B cell (primary cell): ENCODE measurements at regions not wholly inside any gene's neighbourhood (a gene's known extent, or its start where the extent isn't known, plus 50 kb on each side); places are given as distances from the start of the nearest gene placed in this dataset.

ENCODE experiments used
- ATAC-seq: fragments of 200-7000 bp; cut with Tn5 transposase; one replicate; pipeline ENCODE4 v1.10.0; 2021; ENCODE audit warnings: low read depth, mild to moderate bottlenecking, moderate number of reproducible peaks, moderate library complexity
- CTCF ChIA-PET: fragments of 350-600 bp; sonication (Branson Sonifier 250); formaldehyde crosslinking; loops from one replicate; lab custom pipeline; 2021; ENCODE audit warnings: antibody characterized with exemption, inconsistent platforms; lab: Charles Lee
- POLR2A ChIA-PET: fragments of 350-600 bp; sonication (Branson Sonifier 250); formaldehyde crosslinking; loops from one replicate; lab custom pipeline; 2021; ENCODE audit warnings: antibody characterized with exemption; lab: Charles Lee
- DNase-seq: peaks from one replicate; pipeline ENCODE4 v3.0.0; 2013
- H2AFZ ChIP-seq: 2 replicates; pipeline ENCODE4 v1.6.1; 2012; ENCODE audit warnings: mild to moderate bottlenecking, low read depth, low read length; ENCODE audit not compliant: insufficient read depth, poor library complexity, severe bottlenecking
- H3K27ac ChIP-seq, 2 donors: 1 replicate in 1 of 2; 2 replicates in 1 of 2; pipeline ENCODE4 v1.5.1; 2012 to 2013; ENCODE audit warnings: low read length in 2 of 2, mild to moderate bottlenecking in 2 of 2, moderate library complexity in 1 of 2
- H3K27me3 ChIP-seq, 4 experiments: fragments of 200-600 bp in 1 of 4; sonication (generic) in 1 of 4; replicated peaks in 1 of 4; 1 replicate in 2 of 4; 2 replicates in 2 of 4; pipeline versions ENCODE4 v1.6.1 to v1.7.0; 2013 to 2016; ENCODE audit warnings: low read length in 3 of 4, mild to moderate bottlenecking in 2 of 4, mixed read lengths in 1 of 4, moderate library complexity in 1 of 4; ENCODE audit not compliant: insufficient read depth in 4 of 4, control insufficient read depth in 3 of 4; ENCODE audit errors: control extremely low read depth in 1 of 4
- H3K36me3 ChIP-seq, 2 experiments: replicated peaks in 1 of 2; 1 replicate in 1 of 2; 2 replicates in 1 of 2; pipeline versions ENCODE4 v1.6.1 to v1.7.1; 2013; ENCODE audit warnings: low read length in 1 of 2; ENCODE audit not compliant: insufficient read depth in 2 of 2, control insufficient read depth in 1 of 2; ENCODE audit errors: control extremely low read depth in 1 of 2, extremely low read depth in 1 of 2
- H3K4me1 ChIP-seq, 2 donors: fragments of 200-600 bp in 1 of 2; sonication (generic) in 1 of 2; 1 replicate in 1 of 2; 2 replicates in 1 of 2; pipeline versions ENCODE4 v1.5.1 to v1.6.1; 2013 to 2017; ENCODE audit warnings: low read length in 2 of 2; ENCODE audit not compliant: control insufficient read depth in 2 of 2, insufficient read depth in 2 of 2
- H3K4me2 ChIP-seq: replicated peaks from 2 replicates; pipeline ENCODE3; 2012; ENCODE audit warnings: mild to moderate bottlenecking, low read depth, low read length; ENCODE audit not compliant: poor library complexity, severe bottlenecking
- H3K4me3 ChIP-seq, 5 experiments: fragments of 200-600 bp in 1 of 5; sonication (generic) in 1 of 5; 1 replicate in 3 of 5; 2 replicates in 2 of 5; pipeline versions ENCODE4 v1.5.1 to v1.7.0; 2011 to 2016; ENCODE audit warnings: low read length in 4 of 5, mild to moderate bottlenecking in 4 of 5, low read depth in 2 of 5, control low read depth in 1 of 5, moderate library complexity in 1 of 5; ENCODE audit not compliant: insufficient read depth in 1 of 5; ENCODE audit errors: control extremely low read depth in 1 of 5, extremely low read depth in 1 of 5
- H3K79me2 ChIP-seq: fragments of 200-600 bp; sonication (generic); one replicate; pipeline ENCODE4 v1.6.0; 2016; ENCODE audit warnings: low read length; ENCODE audit not compliant: control insufficient read depth, insufficient read depth
- H3K9ac ChIP-seq: fragments of 200-600 bp; sonication (generic); 2 replicates; pipeline ENCODE4 v1.6.1; 2017; ENCODE audit warnings: mild to moderate bottlenecking, low read length, moderate library complexity
- H3K9me3 ChIP-seq, 3 donors: one replicate each; pipeline versions ENCODE4 v1.6.1 to v1.7.1; 2013; ENCODE audit warnings: low read length in 2 of 3; ENCODE audit not compliant: control insufficient read depth in 2 of 3, insufficient read depth in 1 of 3; ENCODE audit errors: control extremely low read depth in 1 of 3
- H4K20me1 ChIP-seq: 2 replicates; pipeline ENCODE4 v1.6.0; 2012; ENCODE audit warnings: mild to moderate bottlenecking, low read length; ENCODE audit not compliant: insufficient read depth, control insufficient read depth, poor library complexity, severe bottlenecking
- H3K27ac Mint-ChIP-seq: one replicate; pipeline ENCODE4 v1.8.0; 2021; ENCODE audit warnings: mixed read lengths
- H3K27me3 Mint-ChIP-seq: one replicate; pipeline ENCODE4 v1.8.0; 2021; ENCODE audit warnings: mixed read lengths
- H3K4me1 Mint-ChIP-seq: one replicate; pipeline ENCODE4 v1.8.0; 2021; ENCODE audit warnings: mixed read lengths
- H3K4me3 Mint-ChIP-seq: one replicate; pipeline ENCODE4 v1.8.0; 2021; ENCODE audit warnings: mixed read lengths
- H3K9me3 Mint-ChIP-seq: one replicate; pipeline ENCODE4 v1.8.0; 2022; ENCODE audit warnings: mixed read lengths; ENCODE audit not compliant: insufficient read depth
- EZH2 ChIP-seq: IDR thresholded peaks from 2 replicates; pipeline ENCODE4 v1.6.1; 2012; ENCODE audit warnings: borderline replicate concordance, low read depth, mild to moderate bottlenecking, moderate library complexity, low read length; ENCODE audit not compliant: insufficient read depth, poor library complexity, severe bottlenecking
- WGBS: methylation state at CpG from one replicate; pipeline ENCODE4 v1.1.5; 2013; ENCODE audit warnings: missing lambda C conversion rate; ENCODE audit not compliant: insufficient coverage; 5-methylcytosine and 5-hydroxymethylcytosine counted together
- intact Hi-C: fragments of 100-400 bp; cut with micrococcal nuclease; formaldehyde crosslinking; loops from one replicate; pipeline ENCODE4 v1.10.0; 2022
- TF ChIP-seq, protein P1 (sequence below): fragments of 200-600 bp; IDR thresholded peaks from one replicate; pipeline ENCODE4 v1.8.0; 2022; ENCODE audit warnings: antibody characterized with exemption, mild to moderate bottlenecking

DNA sequence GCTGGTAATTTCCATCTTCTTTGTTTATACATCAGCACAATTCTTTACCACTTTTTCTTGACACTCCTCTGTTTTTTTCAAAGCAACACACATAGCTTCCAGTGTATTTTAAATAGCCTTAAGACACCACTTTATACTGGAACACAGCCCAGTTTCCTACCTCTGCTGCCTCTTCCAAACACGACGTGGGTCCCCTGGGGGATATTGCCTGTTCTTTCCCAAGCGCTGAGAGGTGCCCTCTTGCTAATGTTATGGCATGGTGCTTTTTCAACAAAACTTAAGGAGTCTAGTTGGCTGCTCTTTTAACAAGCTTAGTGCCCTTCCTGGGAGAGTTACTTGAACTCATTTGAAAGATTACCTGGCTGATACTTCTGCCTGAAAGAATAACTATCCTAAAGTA is 112.7 kb downstream of the OLFM4 start:
- Mint-ChIP-seq H3K4me1 (no peaks in the 10 kb centered on the region), H3K4me3 (no peak overlapping the region), H3K27me3 (peaks cover 5% of the 10 kb centered on the region), H3K27ac (no peak overlapping the region), H3K9me3 (no peaks in the 10 kb centered on the region)
- H3K27ac ChIP-seq = no peak overlapping the region
- H3K9me3 ChIP-seq = peaks cover 0 to 4% (median 0%) of the 10 kb centered on the region in 3 donors
- DNase-seq (no peak), ATAC-seq (no peak)
- TF ChIP-seq, protein P1, sequence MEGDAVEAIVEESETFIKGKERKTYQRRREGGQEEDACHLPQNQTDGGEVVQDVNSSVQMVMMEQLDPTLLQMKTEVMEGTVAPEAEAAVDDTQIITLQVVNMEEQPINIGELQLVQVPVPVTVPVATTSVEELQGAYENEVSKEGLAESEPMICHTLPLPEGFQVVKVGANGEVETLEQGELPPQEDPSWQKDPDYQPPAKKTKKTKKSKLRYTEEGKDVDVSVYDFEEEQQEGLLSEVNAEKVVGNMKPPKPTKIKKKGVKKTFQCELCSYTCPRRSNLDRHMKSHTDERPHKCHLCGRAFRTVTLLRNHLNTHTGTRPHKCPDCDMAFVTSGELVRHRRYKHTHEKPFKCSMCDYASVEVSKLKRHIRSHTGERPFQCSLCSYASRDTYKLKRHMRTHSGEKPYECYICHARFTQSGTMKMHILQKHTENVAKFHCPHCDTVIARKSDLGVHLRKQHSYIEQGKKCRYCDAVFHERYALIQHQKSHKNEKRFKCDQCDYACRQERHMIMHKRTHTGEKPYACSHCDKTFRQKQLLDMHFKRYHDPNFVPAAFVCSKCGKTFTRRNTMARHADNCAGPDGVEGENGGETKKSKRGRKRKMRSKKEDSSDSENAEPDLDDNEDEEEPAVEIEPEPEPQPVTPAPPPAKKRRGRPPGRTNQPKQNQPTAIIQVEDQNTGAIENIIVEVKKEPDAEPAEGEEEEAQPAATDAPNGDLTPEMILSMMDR = no peak
- TF ChIP-seq EZH2 = no peak
- intact Hi-C loops = no loop called here
- no peak overlapping the region for H3K9ac ChIP-seq
- no peaks in the 10 kb centered on the region for H3K36me3 ChIP-seq
- CTCF ChIA-PET = no interaction called here
- H3K4me2 ChIP-seq = no peak overlapping the region
- H2AFZ ChIP-seq = no peak overlapping the region
- H3K4me3 ChIP-seq = no peak overlapping the region
- 100% methylated on average over 3 of the region's 3 CpGs for WGBS
- H3K79me2 ChIP-seq = no peaks in the 10 kb centered on the region
- POLR2A ChIA-PET = no interaction called here
- H3K27me3 ChIP-seq = peaks cover 0 to 5% (median 2%) of the 10 kb centered on the region in 4 experiments
- H3K4me1 ChIP-seq = no peaks in the 10 kb centered on the region
- no peaks in the 10 kb centered on the region for H4K20me1 ChIP-seq

DNA sequence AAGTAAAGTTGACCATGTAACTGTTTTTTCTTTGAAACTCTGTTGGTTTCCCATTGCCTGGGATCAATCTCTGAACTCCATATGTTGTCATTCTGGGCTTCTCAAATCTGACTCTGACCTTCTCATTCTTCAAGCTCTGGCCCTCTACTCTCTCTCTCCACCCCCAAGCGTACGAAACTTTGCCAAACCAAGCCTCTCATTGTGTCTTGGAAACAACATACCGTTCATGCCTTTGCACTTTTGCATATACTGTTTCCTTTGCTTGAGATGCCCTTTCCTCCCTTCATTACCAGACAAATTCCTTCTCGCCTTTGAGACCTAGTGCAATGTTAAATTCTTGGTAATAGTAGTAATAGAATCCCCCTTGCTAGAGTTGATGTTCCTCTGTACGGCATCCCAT is 113.7 kb downstream of the OLFM4 start:
- TF ChIP-seq EZH2 = no peak
- TF ChIP-seq, protein P1 = no peak
- CTCF ChIA-PET = no interaction called here
- no peaks in the 10 kb centered on the region for H3K9me3 Mint-ChIP-seq

More for the DNA sequence above, 113.7 kb downstream of the OLFM4 start:
- H3K79me2 ChIP-seq = no peaks in the 10 kb centered on the region
- Mint-ChIP-seq H3K27ac (no peak overlapping the region), H3K4me3 (no peak overlapping the region), H3K27me3 (peaks cover 5% of the 10 kb centered on the region), H3K4me1 (no peaks in the 10 kb centered on the region)
- H3K4me3 ChIP-seq = no peak overlapping the region
- 100% methylated on average over 2 of the region's 5 CpGs for whole genome bisulfite sequencing
- intact Hi-C loops = no loop called here
- H3K4me2 ChIP-seq = no peak overlapping the region
- no peaks in the 10 kb centered on the region for H3K4me1 ChIP-seq
- no peak overlapping the region for H3K27ac ChIP-seq
- no peaks in the 10 kb centered on the region for H4K20me1 ChIP-seq
- no peak overlapping the region for H2AFZ ChIP-seq
- POLR2A ChIA-PET = no interaction called here
- no peaks in the 10 kb centered on the region for H3K36me3 ChIP-seq
- ATAC-seq (no peak), DNase-seq (no peak)
- H3K9me3 ChIP-seq = peaks cover 0 to 4% (median 0%) of the 10 kb centered on the region in 3 donors
- H3K9ac ChIP-seq = no peak overlapping the region
- H3K27me3 ChIP-seq = peaks cover 0 to 5% (median 2%) of the 10 kb centered on the region in 4 experiments
